Effector CD8-positive, alpha-beta T cell (primary cell): ENCODE measurements at regions not wholly inside any gene's neighbourhood (a gene's known extent, or its start where the extent isn't known, plus 50 kb on each side); places are given as distances from the start of the nearest gene placed in this dataset.

Source experiments
- DNase-seq: peaks from one replicate; lab custom pipeline; 2025; lab: John Stamatoyannopoulos, UW

GRCh38 chr15:26477044-26477443 lies 295.8 kb downstream of the GABRB3 start:
- DNase-seq = no peak

- DNase-seq = no peak
Measured at GRCh38 chr15:26475554-26475953, 297.3 kb downstream of the GABRB3 start.

GRCh38 chr15:26472661-26473060 lies 300.2 kb downstream of the GABRB3 start:
- no peak for DNase-seq

- no peak for DNase-seq
Measured at GRCh38 chr15:26461847-26462608, 310.8 kb downstream of the GABRB3 start.

GRCh38 chr15:26460165-26460564 lies 312.7 kb downstream of the GABRB3 start:
- DNase-seq = no peak

- DNase-seq = no peak
Measured at GRCh38 chr15:26455828-26456227, 317.0 kb downstream of the GABRB3 start.

GRCh38 chr15:26453914-26454313 lies 319.0 kb downstream of the GABRB3 start:
- DNase-seq = no peak

- DNase-seq = no peak
Measured at GRCh38 chr15:26451995-26452394, 320.9 kb downstream of the GABRB3 start.

GRCh38 chr15:26449291-26449690 lies 323.6 kb downstream of the GABRB3 start:
- DNase-seq = no peak

GRCh38 chr15:26443321-26443720 lies 329.5 kb downstream of the GABRB3 start:
- DNase-seq = no peak

- DNase-seq = no peak
Measured at GRCh38 chr15:26442680-26443079, 330.2 kb downstream of the GABRB3 start.

- no peak for DNase-seq
Measured at GRCh38 chr15:26439681-26440080, 333.2 kb downstream of the GABRB3 start.

GRCh38 chr15:26438718-26439117 lies 334.1 kb downstream of the GABRB3 start:
- no peak for DNase-seq

- DNase-seq = no peak
Measured at GRCh38 chr15:26438316-26438715, 334.6 kb downstream of the GABRB3 start.

GRCh38 chr15:26433818-26434217 lies 339.0 kb downstream of the GABRB3 start:
- no peak for DNase-seq

GRCh38 chr15:26433060-26433459 lies 339.8 kb downstream of the GABRB3 start:
- no peak for DNase-seq

GRCh38 chr15:26421065-26421464 lies 351.8 kb downstream of the GABRB3 start:
- no peak for DNase-seq

- DNase-seq = no peak
Measured at GRCh38 chr15:26395624-26396023, 377.2 kb downstream of the GABRB3 start.

- no peak for DNase-seq
Measured at GRCh38 chr15:26394801-26395200, 378.1 kb downstream of the GABRB3 start.

GRCh38 chr15:26392956-26393355 lies 379.9 kb downstream of the GABRB3 start:
- DNase-seq = no peak

GRCh38 chr15:26391567-26392194 lies 381.2 kb downstream of the GABRB3 start:
- no peak for DNase-seq

- no peak for DNase-seq
Measured at GRCh38 chr15:26382444-26383072, 390.3 kb downstream of the GABRB3 start.

GRCh38 chr15:26378304-26378703 lies 394.6 kb downstream of the GABRB3 start:
- DNase-seq = no peak
